HG03060 (cell line): ENCODE measurements at regions not wholly inside any gene's neighbourhood (a gene's known extent, or its start where the extent isn't known, plus 50 kb on each side); places are given as distances from the start of the nearest gene placed in this dataset.
A peak's percentile ranks its signal among the peaks of the same experiment; 100 is the strongest.

Experiments
- ATAC-seq: cut with Tn5 transposase; IDR thresholded peaks from one replicate; pipeline ENCODE4 v1.9.1; 2021; ENCODE audit warnings: low read depth, moderate number of reproducible peaks; ENCODE audit not compliant: unreplicated experiment

DNA sequence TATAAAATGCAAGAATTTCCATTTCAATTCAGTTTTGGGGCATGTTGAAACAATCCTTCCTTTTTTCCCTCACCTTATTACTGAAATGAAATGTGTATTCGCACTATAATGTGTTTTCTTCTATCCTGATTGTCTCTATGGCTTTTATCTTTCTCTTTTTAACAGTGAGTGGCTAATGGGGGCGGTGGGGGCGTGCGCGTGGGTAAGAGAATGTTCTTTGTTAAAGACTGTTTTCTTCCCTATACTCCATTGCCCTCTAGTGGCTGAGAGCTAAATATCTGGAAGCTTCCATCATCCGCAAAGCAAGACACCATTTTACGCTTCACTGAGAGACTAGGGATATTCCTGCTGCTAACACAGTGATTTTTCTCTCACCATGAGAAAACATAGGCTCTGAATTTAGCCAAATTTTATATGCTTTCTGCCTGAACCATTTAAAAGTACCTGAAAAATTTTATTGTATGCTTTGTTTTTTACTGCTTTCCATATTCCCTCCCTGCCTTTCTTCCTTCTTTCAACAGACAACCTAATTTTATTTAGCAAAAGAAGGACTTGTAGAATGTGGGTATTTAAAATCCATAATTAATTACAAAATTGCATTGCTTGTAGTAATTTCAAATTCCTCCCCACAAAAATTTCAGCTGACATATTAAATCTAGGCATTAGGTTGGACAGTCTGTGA lies 194.0 kb downstream of the GASK1B start:
- ATAC-seq: peak; percentile 70

DNA sequence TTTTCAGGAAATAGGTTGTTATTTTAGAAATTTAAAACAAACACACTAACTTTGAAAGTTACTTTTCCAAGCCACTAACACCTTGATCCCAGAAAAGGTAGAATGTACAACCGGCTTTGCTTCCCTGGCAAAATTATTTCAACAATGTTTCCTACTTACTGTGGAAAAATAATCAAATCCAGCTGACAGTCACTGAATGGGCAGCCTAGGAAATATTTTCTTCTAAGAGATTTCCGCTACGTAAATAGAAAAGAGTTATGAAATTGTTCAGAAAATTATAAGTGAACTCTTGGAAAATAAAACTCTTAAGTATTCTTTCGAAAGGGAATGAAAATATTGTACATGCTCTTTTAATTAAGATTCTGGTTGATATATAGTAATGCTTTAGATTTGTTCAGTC lies 195.7 kb downstream of the GASK1B start:
- no peak for ATAC-seq

DNA sequence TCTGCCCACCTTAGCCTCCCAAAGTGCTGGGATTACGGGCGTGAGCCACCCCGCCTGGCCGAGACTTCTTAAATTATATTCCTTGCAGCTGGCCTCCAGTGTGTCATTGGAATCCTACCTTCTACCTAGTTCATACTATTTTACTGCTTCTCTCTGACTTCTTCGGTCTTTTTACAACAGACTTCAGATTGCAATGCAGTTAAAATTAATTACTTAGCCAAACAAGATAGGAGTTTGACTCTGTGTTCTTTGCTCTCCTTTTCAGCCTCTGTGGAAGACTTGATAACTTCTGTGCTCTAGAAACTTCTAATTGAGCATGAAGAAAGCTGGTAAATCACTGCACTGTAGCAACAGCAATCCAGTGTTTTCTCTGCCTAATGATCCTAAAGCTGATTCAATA lies 199.5 kb downstream of the GASK1B start:
- ATAC-seq: no peak

DNA sequence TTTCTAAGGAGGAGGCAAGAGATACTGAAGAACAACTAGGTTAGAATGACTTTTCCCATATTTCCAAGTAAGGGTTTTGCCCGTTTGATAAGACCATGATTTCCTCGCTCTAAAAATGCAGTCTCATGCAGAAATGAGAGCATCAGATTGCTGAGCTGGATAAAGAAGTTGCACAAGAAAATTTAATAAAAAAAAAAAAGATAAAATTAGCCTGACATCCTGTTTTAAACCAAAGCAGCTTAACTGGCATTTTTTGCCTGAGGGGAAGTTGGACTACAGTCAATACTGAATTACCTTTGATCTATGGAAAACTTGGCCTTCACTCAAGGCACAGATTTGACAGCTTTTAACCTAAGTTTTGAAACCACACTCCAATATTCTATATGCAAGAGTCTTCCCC lies 208.4 kb downstream of the GASK1B start:
- ATAC-seq: no peak

DNA sequence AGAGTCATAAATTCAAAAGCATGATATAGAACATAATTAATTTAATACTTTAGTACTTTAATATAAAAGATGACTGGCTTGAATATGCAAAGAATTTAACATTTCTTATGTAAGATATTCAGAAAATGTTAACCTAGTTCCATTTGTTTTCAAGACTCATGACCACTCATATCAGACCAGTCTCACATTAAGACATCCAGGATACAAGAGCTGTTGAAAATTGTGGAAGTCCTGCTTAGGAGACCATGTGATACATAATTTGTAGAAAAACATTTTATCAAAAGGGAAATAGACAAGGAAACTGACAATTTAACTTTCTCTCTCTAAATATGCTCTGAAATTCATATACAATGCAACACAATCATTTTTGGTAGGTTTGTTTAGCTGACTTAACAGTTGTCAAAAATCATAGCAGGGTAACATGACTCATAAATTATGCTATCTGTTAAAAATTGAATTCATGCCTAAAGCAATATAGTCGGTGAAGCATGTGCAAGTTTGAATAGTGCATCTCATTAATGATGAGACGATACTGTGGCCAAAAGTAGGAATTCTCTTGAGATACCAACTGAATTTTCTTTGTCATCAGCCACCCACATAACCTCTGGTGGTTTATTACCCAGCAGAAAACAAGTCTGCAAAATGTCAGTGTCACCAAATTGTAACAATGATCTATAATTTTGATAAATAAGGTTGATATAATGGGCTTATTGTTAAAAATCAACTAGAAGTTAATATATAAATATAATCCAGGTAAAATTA lies 211.4 kb downstream of the GASK1B start:
- no peak for ATAC-seq

DNA sequence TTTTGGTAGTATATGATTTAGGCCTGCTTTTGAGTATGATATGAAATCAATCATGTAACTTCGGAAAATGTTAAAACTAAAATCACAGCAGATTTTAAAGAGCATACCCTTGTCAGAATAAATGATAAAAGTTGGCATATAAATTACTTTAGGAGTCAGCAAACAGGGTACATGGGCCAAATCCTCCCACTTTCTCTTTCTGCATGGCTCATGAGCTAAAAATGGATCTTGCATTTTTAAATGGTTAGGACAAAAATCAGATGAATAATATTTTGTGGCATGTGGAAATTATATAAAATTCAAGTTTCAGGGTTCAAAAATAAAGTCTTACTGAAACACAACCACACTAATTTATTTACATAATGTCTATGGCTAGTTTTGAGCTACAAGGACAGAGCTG lies 214.9 kb downstream of the GASK1B start:
- ATAC-seq: no peak

DNA sequence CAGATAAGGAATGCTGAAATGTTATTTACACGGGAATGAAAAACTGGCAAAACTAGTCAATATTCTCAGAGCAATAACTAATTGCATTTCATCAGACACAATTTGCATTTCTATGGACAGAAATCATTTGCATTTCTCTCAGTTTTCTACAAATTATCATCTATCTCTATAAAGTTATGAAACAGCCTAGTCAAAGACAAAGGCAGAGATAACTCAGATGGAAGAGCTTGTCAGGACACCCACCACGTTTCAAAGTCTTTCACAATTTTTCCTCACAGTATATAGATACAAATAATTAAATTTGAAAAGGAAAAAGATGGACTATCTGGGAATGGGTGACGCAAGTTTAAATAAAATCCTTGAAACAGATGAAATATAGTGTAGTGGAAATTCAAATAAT lies 230.8 kb downstream of the GASK1B start:
- no peak for ATAC-seq

DNA sequence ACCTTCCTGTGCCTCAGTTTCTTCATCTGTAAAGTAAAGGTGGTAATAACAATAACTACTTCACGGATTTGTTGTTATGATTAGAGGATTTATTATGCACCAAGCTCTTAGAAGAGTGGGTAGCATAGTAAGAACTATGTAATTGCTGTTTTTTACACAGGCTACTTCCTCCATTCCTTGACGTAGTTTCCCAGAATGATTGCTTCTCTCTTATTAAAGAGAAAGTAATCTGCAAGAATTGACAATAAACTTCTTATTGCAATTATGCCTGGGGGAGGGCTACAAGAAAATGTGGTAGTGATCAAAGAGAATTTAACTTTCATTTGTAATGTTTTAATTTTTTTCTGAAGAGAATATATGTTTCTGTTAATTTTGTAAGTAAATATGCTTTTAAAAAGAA lies 238.7 kb downstream of the GASK1B start:
- no peak for ATAC-seq

DNA sequence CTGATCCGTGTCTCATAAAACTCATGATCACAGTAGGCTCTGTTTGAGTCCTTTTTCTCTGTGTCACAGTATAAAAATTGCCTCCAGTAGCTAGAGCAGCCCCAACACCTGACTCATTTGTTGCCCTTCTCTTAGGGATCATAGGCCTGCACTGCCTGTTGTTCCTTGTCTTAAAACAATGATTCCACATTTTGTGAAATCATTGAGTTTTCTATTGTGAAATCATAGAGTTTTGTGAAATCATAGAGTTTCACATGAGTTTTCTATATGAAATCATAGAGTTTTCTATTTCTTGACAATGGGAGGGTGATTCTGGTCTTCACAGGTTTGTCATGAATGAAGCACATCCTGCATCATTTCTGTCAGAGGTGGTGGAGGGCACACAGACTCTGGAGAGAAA lies 239.9 kb downstream of the GASK1B start:
- no peak for ATAC-seq

DNA sequence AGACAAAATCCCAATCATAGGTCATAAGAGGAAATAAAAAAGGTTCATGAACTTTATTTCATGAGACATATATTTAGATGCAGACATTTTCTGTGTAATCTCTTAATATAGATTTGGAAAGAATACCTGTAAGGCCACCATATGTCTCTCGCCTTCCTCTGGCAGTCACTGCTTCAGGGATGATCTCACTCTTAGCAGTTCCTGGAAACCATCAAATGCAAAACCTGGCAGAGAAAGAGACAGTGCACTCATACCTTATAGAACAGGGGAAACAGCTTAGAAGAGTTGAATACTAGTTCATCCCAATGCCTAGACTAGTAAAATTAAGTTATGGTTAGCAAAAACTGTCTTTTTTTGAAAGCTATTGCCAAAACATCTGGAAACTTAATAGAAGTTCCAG lies 243.3 kb downstream of the GASK1B start:
- ATAC-seq: no peak

DNA sequence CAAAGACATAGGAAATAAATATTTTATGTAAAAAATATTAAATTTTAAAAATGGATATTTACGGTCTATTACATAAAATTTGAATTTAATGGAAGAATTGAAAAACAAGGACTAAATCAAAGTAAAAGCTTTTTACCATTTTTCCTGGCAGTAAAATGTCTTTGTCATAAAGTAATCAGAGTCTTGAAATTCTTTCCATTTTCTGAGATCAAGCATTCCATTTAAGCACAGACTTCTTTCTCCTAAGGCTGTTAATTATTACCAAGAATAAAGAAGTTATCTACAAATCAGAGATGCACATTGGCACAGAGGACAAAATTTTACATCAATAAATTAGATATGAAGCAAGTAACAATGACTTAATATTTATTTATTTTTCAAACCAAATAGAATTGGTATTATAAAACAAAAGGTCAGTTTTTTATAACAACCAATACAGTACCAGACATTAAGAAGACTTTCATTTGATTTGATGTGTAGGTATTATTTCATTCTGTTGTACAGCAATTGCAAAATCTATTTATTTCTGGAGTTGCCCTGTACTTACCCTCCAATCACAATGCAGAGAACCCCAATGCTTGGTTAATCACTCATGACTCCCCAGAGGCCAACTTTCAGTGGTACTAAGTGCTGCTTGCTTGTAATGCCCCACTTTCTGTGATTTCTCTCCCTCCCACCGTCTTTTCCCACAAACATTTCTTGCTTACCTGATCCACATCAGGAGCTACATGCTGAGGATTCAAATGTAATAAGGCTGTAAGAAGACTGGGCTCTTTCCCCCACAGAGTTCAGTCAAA lies 254.6 kb downstream of the GASK1B start:
- no peak for ATAC-seq

DNA sequence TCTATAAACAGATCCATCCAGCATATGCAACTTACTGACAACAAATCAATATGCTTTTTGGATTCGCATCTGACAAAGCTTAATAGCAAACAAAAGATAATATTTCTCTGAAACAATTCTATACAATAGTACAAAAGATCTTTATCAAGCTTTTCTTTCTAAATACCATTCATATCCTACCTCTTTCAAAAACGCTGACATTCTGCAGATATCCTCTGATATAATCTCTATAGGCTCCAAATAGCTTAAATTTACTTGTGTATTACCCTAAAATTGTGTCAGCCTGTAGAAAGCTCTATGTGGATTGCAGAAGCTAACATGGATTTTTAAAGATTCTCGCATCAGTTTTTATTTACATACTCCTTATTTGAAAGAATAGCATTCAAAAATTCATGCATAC lies 260.6 kb downstream of the GASK1B start:
- ATAC-seq: no peak

DNA sequence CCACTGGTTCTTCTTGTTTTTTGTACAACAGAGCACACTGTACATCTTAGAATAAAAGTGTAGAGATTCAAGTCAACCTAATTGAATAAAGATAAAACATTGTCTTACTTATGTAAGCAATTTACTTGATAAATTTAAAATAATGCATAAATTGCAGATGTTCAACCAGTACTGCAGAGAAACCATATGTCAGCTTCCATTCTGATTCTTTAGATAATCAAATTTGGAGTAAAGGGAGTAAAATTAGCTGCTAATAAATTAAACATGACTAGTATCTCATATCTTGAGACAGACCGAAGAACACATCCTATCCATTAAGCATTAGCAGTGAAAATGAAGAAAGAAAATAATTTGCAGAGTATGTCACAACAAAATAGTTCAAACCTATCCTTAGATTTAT lies 261.2 kb downstream of the GASK1B start:
- no peak for ATAC-seq

DNA sequence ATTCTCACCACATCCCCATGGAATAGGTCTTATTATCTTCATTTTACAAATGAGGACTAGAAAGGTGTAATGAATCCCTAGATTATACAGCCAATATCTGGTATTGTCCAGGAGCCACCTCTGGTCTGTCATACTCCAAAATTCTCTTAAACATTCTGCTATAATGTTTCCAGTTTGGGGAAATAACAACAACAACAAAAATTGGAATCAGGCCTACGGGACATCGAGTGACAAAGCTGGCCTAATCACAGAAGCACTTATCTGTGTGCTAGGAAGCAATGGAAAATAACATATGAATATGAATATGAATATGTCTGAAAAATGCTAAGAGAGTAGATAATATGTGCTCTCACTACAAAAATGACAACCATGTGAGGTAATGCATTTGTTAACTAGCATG lies 264.1 kb downstream of the GASK1B start:
- ATAC-seq: no peak

DNA sequence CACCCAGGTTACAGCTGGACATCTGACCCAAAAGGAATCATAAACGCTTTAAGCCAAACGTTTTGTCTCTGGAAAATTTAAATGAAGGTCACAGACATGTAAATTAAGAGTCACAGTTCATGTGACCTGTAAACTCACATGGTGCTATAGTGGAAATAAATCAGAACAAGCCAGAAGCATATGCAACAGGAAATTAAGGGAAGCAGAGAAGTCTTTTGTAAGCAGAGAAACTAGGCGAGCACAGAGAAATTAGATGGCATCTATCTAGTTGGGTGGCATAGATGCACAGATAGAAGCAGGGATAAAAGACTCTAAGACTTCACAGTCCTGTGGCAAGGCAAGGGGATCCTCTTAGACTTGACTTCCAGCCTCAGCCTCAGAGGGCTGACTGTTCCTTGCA lies 264.8 kb downstream of the GASK1B start:
- ATAC-seq: no peak

DNA sequence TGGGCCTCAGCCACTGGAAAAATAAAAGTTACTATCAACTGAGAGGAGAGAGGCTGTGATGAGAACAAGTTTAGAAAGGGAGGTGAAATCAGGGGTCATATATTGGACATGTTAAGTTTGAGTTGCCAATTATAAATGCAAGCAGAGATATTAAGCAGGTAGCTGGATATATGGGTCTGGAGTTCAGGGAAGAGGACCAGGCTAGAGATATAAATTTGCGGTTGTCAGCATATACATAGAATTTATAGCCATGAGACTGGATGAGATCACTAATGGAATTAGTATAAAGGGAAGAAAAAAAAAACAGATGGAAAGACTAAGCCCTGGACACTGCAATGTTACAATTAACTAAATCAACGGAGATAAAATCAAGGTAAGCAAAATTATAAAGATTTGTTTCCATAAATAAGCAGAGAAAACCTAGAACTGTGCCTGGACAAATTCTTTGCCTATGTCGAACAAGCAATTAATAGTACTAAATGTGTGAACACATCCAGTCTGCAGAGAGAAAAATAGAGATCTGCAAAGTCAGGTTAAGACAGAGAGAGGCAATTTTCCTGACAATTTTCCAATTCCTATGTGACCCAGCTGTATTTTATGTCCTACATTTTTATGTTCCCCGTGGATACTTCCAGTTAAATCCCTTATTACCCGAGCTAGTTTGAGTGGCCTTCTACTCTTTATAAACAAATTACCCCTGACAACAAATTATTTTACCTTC lies 265.4 kb downstream of the GASK1B start:
- no peak for ATAC-seq

DNA sequence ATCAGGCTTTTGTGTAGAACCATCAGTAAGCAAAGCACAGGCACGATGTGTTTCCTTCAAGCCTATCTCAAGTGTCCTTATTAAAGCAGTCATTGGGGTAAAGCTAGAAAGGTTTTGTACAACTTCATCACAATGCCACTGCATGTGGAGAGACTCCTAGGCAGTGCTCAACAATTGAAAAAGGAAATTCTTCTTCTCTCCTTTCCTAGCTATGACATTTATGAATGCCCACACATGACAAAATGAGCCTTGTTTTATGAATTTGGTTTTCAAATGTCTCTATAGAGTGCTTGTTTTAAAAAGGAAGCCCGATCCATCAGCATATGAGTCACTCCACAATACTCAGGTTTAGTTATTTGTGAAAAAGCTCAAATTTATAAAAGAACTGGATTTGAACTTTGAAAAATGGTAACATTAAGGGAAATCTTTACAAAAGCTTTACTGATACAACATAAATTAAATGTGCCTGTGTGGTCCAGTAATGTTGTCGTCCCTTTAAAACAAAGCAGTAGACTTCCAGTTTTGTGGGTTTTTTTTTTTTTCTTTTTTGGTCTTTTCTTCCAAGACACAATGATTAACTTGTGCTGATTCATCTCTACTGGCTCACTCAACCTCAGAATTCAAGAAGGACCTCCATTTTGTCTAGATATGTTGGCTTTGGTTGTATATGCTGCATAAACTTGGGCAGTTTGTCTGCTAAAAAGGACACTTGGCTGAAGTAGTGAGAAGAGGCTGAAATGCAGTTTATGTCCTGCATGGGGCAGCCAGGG lies 273.8 kb downstream of the GASK1B start:
- no peak for ATAC-seq

DNA sequence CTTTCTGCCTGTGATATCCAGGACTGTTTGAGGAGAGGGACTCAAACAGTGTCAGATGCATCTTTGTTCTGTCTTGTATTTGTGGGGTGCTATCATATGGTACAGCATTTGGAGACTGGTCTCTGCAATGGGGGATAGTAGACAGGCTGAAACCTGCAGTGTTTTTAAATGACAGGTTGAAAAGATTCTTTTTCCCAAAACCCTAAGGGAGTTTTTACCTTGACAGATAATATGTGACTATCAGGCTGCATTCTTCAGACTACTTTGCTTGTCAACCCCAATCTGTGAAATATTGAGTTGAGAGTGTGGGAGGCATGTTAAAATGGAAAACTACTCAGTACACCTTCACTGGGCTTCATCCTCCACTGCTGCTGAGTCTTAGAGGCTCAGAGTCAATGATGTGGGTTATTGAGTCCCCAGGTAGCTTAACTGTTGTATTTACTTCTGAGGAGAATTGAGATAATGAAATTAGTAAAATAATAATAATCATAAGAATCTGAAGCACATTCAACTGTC lies 274.9 kb downstream of the GASK1B start:
- ATAC-seq: no peak

DNA sequence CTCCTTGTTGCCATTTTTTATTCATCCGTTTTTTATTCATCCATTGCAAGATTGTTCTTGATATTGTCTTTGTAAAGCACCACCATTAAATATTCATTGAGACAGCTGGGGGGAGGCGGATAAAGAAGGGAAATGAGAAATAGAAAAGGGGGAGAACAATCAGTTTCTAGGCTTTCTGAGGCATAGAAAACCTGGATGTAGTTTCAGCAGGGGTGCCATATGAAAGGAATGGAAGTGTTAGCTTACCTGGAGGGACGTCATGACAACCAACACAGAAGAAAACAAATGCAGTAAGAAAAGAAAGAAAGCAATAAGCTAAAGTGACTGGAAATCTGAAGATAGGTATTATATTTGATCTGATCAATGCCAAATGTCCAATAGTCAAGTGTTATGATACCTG lies 276.1 kb downstream of the GASK1B start:
- ATAC-seq: no peak

DNA sequence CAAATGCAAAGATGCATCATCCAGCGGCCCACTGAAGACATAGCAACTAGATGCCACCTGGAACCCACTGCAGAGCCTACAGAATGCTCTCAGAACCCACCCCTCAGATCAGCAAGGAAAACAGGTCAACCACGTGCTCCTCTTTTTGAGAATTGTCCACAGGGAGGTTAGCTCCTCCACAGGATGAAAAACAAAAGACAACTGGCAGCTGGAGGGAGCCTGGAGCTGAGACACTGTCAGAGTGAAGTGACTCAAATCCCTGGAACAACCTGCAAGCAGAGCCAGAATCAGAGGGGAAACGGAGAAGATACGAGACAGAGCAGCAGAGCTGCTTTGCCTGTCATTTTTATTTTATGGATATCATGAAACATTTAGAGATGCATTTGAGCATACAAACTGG lies 277.6 kb downstream of the GASK1B start:
- ATAC-seq: no peak
